Tibial artery (tissue), 4 donors: ENCODE measurements at regions not wholly inside any gene's neighbourhood (a gene's known extent, or its start where the extent isn't known, plus 50 kb on each side); places are given as distances from the start of the nearest gene placed in this dataset.
"Not testable (repeated sequence)": the region's sequence is repeated elsewhere in the genome, so short reads cannot be mapped to it uniquely, and the experiment has no call there.

Experiments
- DNase-seq, 2 donors: peaks; one replicate each; pipeline ENCODE4 v3.0.0-alpha.2; 2019
- H3K27ac ChIP-seq, 2 donors: fragments of 200-600 bp; sonication (generic) in 1 of 2; 1 replicate in 1 of 2; 2 replicates in 1 of 2; pipeline ENCODE4 v1.5.1; 2018 to 2019; ENCODE audit warnings: mild to moderate bottlenecking in 1 of 2
- H3K27me3 ChIP-seq, 2 donors: fragments of 200-600 bp; sonication (generic) in 1 of 2; one replicate each; pipeline versions ENCODE4 v1.5.1 to v1.6.0; 2016 to 2019
- H3K36me3 ChIP-seq, 3 donors: fragments of 200-600 bp; sonication (generic) in 2 of 3; one replicate each; pipeline ENCODE4 v1.5.1; 2016 to 2019; ENCODE audit warnings: mild to moderate bottlenecking in 2 of 3
- H3K4me1 ChIP-seq, 4 donors: fragments of 200-600 bp; sonication (generic) in 2 of 4; 1 replicate in 3 of 4; 2 replicates in 1 of 4; pipeline ENCODE4 v1.5.1; 2016 to 2019
- H3K4me3 ChIP-seq, 2 donors: fragments of 200-600 bp; sonication (generic) in 1 of 2; 1 replicate in 1 of 2; 2 replicates in 1 of 2; pipeline ENCODE4 v1.5.1; 2018 to 2019; ENCODE audit warnings: mild to moderate bottlenecking in 2 of 2
- H3K9me3 ChIP-seq, 3 donors: fragments of 200-600 bp; sonication (generic) in 1 of 3; one replicate each; pipeline ENCODE4 v1.5.1; 2016 to 2019
- CTCF ChIP-seq, 2 experiments: fragments of 200-600 bp in 1 of 2; fragments of 450-650 bp in 1 of 2; IDR thresholded peaks; one replicate each; pipeline ENCODE4 v1.5.1; 2017 to 2019; ENCODE audit warnings: antibody characterized with exemption in 2 of 2, mild to moderate bottlenecking in 1 of 2, moderate library complexity in 1 of 2
- intact Hi-C: fragments of 100-400 bp; cut with DNase I; formaldehyde crosslinking; loops from one replicate; pipeline ENCODE4 v1.15.0; 2023; ENCODE audit warnings: low total_unique reads

GRCh38 chr4:124833831-124834505 is 121.4 kb upstream of the ANKRD50 start:
- TF ChIP-seq CTCF (IDR thresholded peaks at IDR 0.05) = no peak

GRCh38 chr4:124828382-124828781 is 115.8 kb upstream of the ANKRD50 start:
- H3K27me3 ChIP-seq = no peaks in the 10 kb centered on the region
- peaks cover 0 to 2% (median 0%) of the 10 kb centered on the region in 3 donors for H3K9me3 ChIP-seq
- TF ChIP-seq CTCF (IDR thresholded peaks at IDR 0.05) = no peak
- intact Hi-C loops = no loop called here
- no peak for DNase-seq
- H3K4me3 ChIP-seq = no peak overlapping the region
- H3K36me3 ChIP-seq = no peaks in the 10 kb centered on the region
- no peaks in the 10 kb centered on the region for H3K4me1 ChIP-seq
- H3K27ac ChIP-seq = no peak overlapping the region

More at GRCh38 chr4:124833831-124834505, 121.4 kb upstream of the ANKRD50 start:
- Histone ChIP-seq H3K4me1 (no peaks in the 10 kb centered on the region), H3K9me3 (peaks cover 0 to 6% (median 0%) of the 10 kb centered on the region in 3 donors), H3K27me3 (no peaks in the 10 kb centered on the region), H3K4me3 (no peak overlapping the region), H3K36me3 (no peaks in the 10 kb centered on the region), H3K27ac (no peak overlapping the region)
- no peak for DNase-seq
- intact Hi-C loops = no loop called here

GRCh38 chr4:124817531-124817930 is 105.0 kb upstream of the ANKRD50 start:
- Histone ChIP-seq H3K27me3 (no peaks in the 10 kb centered on the region), H3K4me1 (no peaks in the 10 kb centered on the region), H3K9me3 (peaks cover 0 to 2% (median 0%) of the 10 kb centered on the region in 3 donors), H3K36me3 (no peaks in the 10 kb centered on the region), H3K27ac (no peak overlapping the region), H3K4me3 (no peak overlapping the region)
- intact Hi-C loops = no loop called here
- TF ChIP-seq CTCF (IDR thresholded peaks at IDR 0.05) = no peak
- DNase-seq = no peak

GRCh38 chr4:124812203-124812602 is 99.7 kb upstream of the ANKRD50 start:
- intact Hi-C loops, H3K36me3 ChIP-seq, H3K4me1 ChIP-seq, DNase-seq, H3K4me3 ChIP-seq, H3K27me3 ChIP-seq, H3K27ac ChIP-seq: not testable (repeated sequence)
- H3K9me3 ChIP-seq = peaks cover 0 to 14% (median 6%) of the 10 kb centered on the region in 3 donors

GRCh38 chr4:124810827-124811226 is 98.3 kb upstream of the ANKRD50 start:
- no peak for TF ChIP-seq CTCF (IDR thresholded peaks at IDR 0.05)
- Histone ChIP-seq H3K4me1 (no peaks in the 10 kb centered on the region), H3K27ac (no peak overlapping the region), H3K4me3 (no peak overlapping the region), H3K9me3 (peaks cover 0 to 14% (median 6%) of the 10 kb centered on the region in 3 donors), H3K27me3 (no peaks in the 10 kb centered on the region), H3K36me3 (no peaks in the 10 kb centered on the region)
- DNase-seq = no peak
- intact Hi-C loops = no loop called here

- Histone ChIP-seq H3K27me3 (no peaks in the 10 kb centered on the region), H3K4me3 (no peak overlapping the region), H3K9me3 (peaks cover 0 to 11% (median 6%) of the 10 kb centered on the region in 3 donors), H3K27ac (no peak overlapping the region), H3K36me3 (no peaks in the 10 kb centered on the region), H3K4me1 (peaks cover 0 to 3% (median 0%) of the 10 kb centered on the region in 4 donors)
- intact Hi-C loops = no loop called here
- no peak for DNase-seq
- TF ChIP-seq CTCF (IDR thresholded peaks at IDR 0.05) = no peak
Measured at GRCh38 chr4:124807421-124807820, 94.9 kb upstream of the ANKRD50 start.
